SK-N-SH (cell line): ENCODE measurements at regions not wholly inside any gene's neighbourhood (a gene's known extent, or its start where the extent isn't known, plus 50 kb on each side); places are given as distances from the start of the nearest gene placed in this dataset.

Experiments used
- CTCF ChIA-PET: fragments of 300-600, 350-600 bp; formaldehyde crosslinking; extraction: SDS; loops from one replicate; lab custom pipeline; 2021; lab: Yijun Ruan, JAX
- POLR2A ChIA-PET: fragments of 350-600 bp; sonication (Branson Sonifier 250); formaldehyde crosslinking; extraction: SDS; loops from one replicate; lab custom pipeline; 2020; ENCODE audit warnings: antibody characterized with exemption, inconsistent platforms; lab: Yijun Ruan, JAX
- DNase-seq: peaks from one replicate; pipeline ENCODE4 v3.0.0; 2012
- H2AFZ ChIP-seq: fragments of 200-600 bp; sonication (generic); 2 replicates; pipeline ENCODE4 v1.8.1; 2016; ENCODE audit warnings: antibody characterized with exemption, mild to moderate bottlenecking, low read depth
- H3F3A ChIP-seq: fragments of 200-600 bp; sonication (generic); replicated peaks from 2 replicates; pipeline ENCODE3; 2016; ENCODE audit warnings: antibody characterized with exemption, mild to moderate bottlenecking; ENCODE audit not compliant: insufficient read depth
- H3K27ac ChIP-seq, 2 experiments: fragments of 200-500 bp in 1 of 2; fragments of 200-600 bp in 1 of 2; sonication (Bioruptor generic) in 1 of 2; sonication (generic), shearing (Covaris generic) in 1 of 2; 2 replicates each; pipeline versions ENCODE4 v1.5.1 to v1.6.1; 2014 to 2016; ENCODE audit warnings: low read depth in 2 of 2, inconsistent platforms in 1 of 2, low read length in 1 of 2, mild to moderate bottlenecking in 1 of 2, mixed read lengths in 1 of 2
- H3K27me3 ChIP-seq: fragments of 200-600 bp; sonication (generic), shearing (Covaris generic); 2 replicates; pipeline ENCODE4 v1.6.1; 2016; ENCODE audit warnings: mixed run types; ENCODE audit not compliant: insufficient read depth
- H3K36me3 ChIP-seq, 2 experiments: fragments of 200-500 bp in 1 of 2; fragments of 200-600 bp in 1 of 2; sonication (Bioruptor generic) in 1 of 2; sonication (generic) in 1 of 2; replicated peaks in 1 of 2; 2 replicates each; pipeline versions ENCODE3 to v1.5.1; 2014 to 2016; ENCODE audit warnings: low read length in 1 of 2, mild to moderate bottlenecking in 1 of 2; ENCODE audit not compliant: insufficient read depth in 2 of 2, control insufficient read depth in 1 of 2
- H3K4me1 ChIP-seq, 2 experiments: fragments of 200-500 bp in 1 of 2; fragments of 200-600 bp in 1 of 2; sonication (Bioruptor generic) in 1 of 2; sonication (generic), shearing (Covaris generic) in 1 of 2; 2 replicates each; pipeline versions ENCODE4 v1.5.1 to v1.6.1; 2014 to 2016; ENCODE audit warnings: low read depth in 1 of 2, low read length in 1 of 2, mixed run types in 1 of 2; ENCODE audit not compliant: insufficient read depth in 2 of 2, control insufficient read depth in 1 of 2
- H3K4me2 ChIP-seq: fragments of 200-600 bp; sonication (generic), shearing (Covaris generic); 2 replicates; pipeline ENCODE4 v1.6.1; 2017; ENCODE audit warnings: mixed run types
- H3K4me3 ChIP-seq, 2 experiments: fragments of 200-500 bp in 1 of 2; fragments of 200-600 bp in 1 of 2; sonication (Bioruptor generic) in 1 of 2; sonication (generic), shearing (Covaris generic) in 1 of 2; 2 replicates each; pipeline versions ENCODE4 v1.5.1 to v1.8.1; 2014 to 2016; ENCODE audit warnings: low read depth in 2 of 2, inconsistent platforms in 1 of 2, low read length in 1 of 2, mild to moderate bottlenecking in 1 of 2, mixed read lengths in 1 of 2, moderate library complexity in 1 of 2
- H3K79me2 ChIP-seq: fragments of 200-600 bp; sonication (generic); 2 replicates; pipeline ENCODE4 v1.8.1; 2017; ENCODE audit warnings: mild to moderate bottlenecking; ENCODE audit not compliant: insufficient read depth
- H3K9ac ChIP-seq: fragments of 200-600 bp; sonication (generic); 2 replicates; pipeline ENCODE4 v1.6.1; 2017; ENCODE audit warnings: mixed run types
- H3K9me2 ChIP-seq: fragments of 200-600 bp; sonication (generic); 2 replicates; pipeline ENCODE4 v1.6.1; 2017; ENCODE audit warnings: mixed run types
- H3K9me3 ChIP-seq: fragments of 200-600 bp; sonication (generic); 2 replicates; pipeline ENCODE4 v1.6.1; 2017; ENCODE audit warnings: mixed run types, mild to moderate bottlenecking, moderate library complexity
- H4K20me1 ChIP-seq: fragments of 200-600 bp; sonication (generic); 2 replicates; pipeline ENCODE4 v1.6.1; 2017; ENCODE audit warnings: mild to moderate bottlenecking, mixed run types; ENCODE audit not compliant: insufficient read depth
- CHD2 ChIP-seq: fragments of 150-350 bp; IDR thresholded peaks from 2 replicates; pipeline ENCODE4 v1.6.1; 2018; ENCODE audit warnings: low read length; ENCODE audit not compliant: partially characterized antibody
- ELF1 ChIP-seq: IDR thresholded peaks from 2 replicates; pipeline ENCODE4 v1.4.0; 2012
- EP300 ChIP-seq, 2 experiments: IDR thresholded peaks; 2 replicates each; pipeline versions ENCODE4 v1.4.0 to v1.6.1; 2012; ENCODE audit warnings: borderline replicate concordance in 1 of 2, low read depth in 1 of 2, low read length in 1 of 2
- FOXM1 ChIP-seq: IDR thresholded peaks from 2 replicates; pipeline ENCODE4 v1.4.0; 2012; ENCODE audit warnings: low read depth, mild to moderate bottlenecking
- GABPA ChIP-seq: IDR thresholded peaks from 2 replicates; pipeline ENCODE4 v1.4.0; 2012; ENCODE audit warnings: low read depth, mild to moderate bottlenecking
- JUND ChIP-seq: IDR thresholded peaks from 2 replicates; pipeline ENCODE4 v1.4.0; 2012
- MEF2A ChIP-seq: IDR thresholded peaks from 2 replicates; pipeline ENCODE4 v1.4.0; 2012; ENCODE audit warnings: low read depth, borderline replicate concordance
- MXI1 ChIP-seq: IDR thresholded peaks from 2 replicates; pipeline ENCODE4 v1.6.1; 2012; ENCODE audit warnings: mild to moderate bottlenecking, low read depth, low read length, improper control_type of control experiment
- NFIC ChIP-seq: IDR thresholded peaks from 2 replicates; pipeline ENCODE4 v1.4.0; 2012; ENCODE audit warnings: borderline replicate concordance
- RAD21 ChIP-seq: IDR thresholded peaks from 2 replicates; pipeline ENCODE4 v1.6.1; 2012; ENCODE audit warnings: mild to moderate bottlenecking, low read length
- SIN3A ChIP-seq: IDR thresholded peaks from 2 replicates; pipeline ENCODE4 v1.6.1; 2012; ENCODE audit warnings: low read depth, mild to moderate bottlenecking, low read length, moderate library complexity, borderline replicate concordance
- TCF12 ChIP-seq: IDR thresholded peaks from 2 replicates; pipeline ENCODE4 v1.4.0; 2012
- WGBS: methylation state at CpG from one replicate; pipeline ENCODE4 v1.1.6; 2017; ENCODE audit warnings: low lambda C conversion rate; 5-methylcytosine and 5-hydroxymethylcytosine counted together
- TF ChIP-seq, protein P1 (sequence below): IDR thresholded peaks from 2 replicates; pipeline ENCODE4 v1.4.0; 2012; ENCODE audit warnings: low read depth
- TF ChIP-seq, protein P2 (sequence below): IDR thresholded peaks from 2 replicates; pipeline ENCODE4; 2012
- TF ChIP-seq, protein P3 (sequence below): fragments of 150-350 bp; IDR thresholded peaks from 2 replicates; pipeline ENCODE4 v1.6.1; 2017; ENCODE audit warnings: antibody characterized with exemption, low read length, low read depth, borderline replicate concordance
- TF ChIP-seq, protein P4 (sequence below): IDR thresholded peaks from 2 replicates; pipeline ENCODE4 v1.4.0; 2012; ENCODE audit warnings: low read depth, borderline replicate concordance

DNA sequence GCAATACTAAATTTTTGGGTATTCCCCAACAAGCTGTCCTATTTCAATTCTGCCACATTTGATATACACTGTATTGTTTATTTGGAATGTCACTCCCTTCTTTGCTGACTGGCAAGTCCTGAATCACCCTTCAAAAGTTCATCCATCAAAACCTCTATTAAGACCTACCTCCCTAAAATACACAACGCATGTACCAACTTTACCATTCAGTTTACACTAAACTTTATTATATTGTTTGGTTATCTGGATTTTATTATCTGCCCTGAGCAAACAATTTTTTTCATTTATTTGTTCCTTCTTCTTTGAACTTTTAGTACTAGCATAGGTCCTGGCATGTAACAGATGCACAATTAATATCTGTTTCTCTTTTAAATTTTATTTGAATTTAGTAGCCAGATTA lies 958.2 kb upstream of the ADGRB3 start:
- ChIA-PET CTCF (no interaction called here), POLR2A (no interaction called here)
- WGBS, result 55% methylated on average over 1 of the region's 1 CpG
- Histone ChIP-seq H3K36me3 (no peaks in the 10 kb centered on the region), H3K9me2 (no peaks in the 10 kb centered on the region), H2AFZ (no peak overlapping the region), H4K20me1 (no peaks in the 10 kb centered on the region), H3K9me3 (no peaks in the 10 kb centered on the region), H3K9ac (no peak overlapping the region), H3K4me1 (no peaks in the 10 kb centered on the region), H3K27ac (no peak overlapping the region), H3K4me3 (no peak overlapping the region), H3K4me2 (no peak overlapping the region), H3K27me3 (no peaks in the 10 kb centered on the region), H3F3A (no peaks in the 10 kb centered on the region), H3K79me2 (no peaks in the 10 kb centered on the region)
- no peak for TF ChIP-seq TCF12
- TF ChIP-seq, protein P1, sequence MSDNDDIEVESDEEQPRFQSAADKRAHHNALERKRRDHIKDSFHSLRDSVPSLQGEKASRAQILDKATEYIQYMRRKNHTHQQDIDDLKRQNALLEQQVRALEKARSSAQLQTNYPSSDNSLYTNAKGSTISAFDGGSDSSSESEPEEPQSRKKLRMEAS, result no peak
- TF ChIP-seq GABPA, result no peak
- TF ChIP-seq, protein P2, sequence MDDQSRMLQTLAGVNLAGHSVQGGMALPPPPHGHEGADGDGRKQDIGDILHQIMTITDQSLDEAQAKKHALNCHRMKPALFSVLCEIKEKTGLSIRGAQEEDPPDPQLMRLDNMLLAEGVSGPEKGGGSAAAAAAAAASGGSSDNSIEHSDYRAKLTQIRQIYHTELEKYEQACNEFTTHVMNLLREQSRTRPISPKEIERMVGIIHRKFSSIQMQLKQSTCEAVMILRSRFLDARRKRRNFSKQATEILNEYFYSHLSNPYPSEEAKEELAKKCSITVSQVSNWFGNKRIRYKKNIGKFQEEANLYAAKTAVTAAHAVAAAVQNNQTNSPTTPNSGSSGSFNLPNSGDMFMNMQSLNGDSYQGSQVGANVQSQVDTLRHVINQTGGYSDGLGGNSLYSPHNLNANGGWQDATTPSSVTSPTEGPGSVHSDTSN, result no peak
- no peak for TF ChIP-seq MXI1
- no peak for TF ChIP-seq MEF2A
- TF ChIP-seq, protein P3, sequence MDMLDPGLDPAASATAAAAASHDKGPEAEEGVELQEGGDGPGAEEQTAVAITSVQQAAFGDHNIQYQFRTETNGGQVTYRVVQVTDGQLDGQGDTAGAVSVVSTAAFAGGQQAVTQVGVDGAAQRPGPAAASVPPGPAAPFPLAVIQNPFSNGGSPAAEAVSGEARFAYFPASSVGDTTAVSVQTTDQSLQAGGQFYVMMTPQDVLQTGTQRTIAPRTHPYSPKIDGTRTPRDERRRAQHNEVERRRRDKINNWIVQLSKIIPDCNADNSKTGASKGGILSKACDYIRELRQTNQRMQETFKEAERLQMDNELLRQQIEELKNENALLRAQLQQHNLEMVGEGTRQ, result no peak
- no peak for TF ChIP-seq RAD21
- TF ChIP-seq, protein P4, sequence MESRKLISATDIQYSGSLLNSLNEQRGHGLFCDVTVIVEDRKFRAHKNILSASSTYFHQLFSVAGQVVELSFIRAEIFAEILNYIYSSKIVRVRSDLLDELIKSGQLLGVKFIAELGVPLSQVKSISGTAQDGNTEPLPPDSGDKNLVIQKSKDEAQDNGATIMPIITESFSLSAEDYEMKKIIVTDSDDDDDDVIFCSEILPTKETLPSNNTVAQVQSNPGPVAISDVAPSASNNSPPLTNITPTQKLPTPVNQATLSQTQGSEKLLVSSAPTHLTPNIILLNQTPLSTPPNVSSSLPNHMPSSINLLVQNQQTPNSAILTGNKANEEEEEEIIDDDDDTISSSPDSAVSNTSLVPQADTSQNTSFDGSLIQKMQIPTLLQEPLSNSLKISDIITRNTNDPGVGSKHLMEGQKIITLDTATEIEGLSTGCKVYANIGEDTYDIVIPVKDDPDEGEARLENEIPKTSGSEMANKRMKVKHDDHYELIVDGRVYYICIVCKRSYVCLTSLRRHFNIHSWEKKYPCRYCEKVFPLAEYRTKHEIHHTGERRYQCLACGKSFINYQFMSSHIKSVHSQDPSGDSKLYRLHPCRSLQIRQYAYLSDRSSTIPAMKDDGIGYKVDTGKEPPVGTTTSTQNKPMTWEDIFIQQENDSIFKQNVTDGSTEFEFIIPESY, result no peak
- no peak for TF ChIP-seq JUND
- TF ChIP-seq FOXM1, result no peak
- no peak for TF ChIP-seq CHD2
- no peak for TF ChIP-seq EP300 (IDR thresholded peaks at IDR 0.05; ENCODE audit: borderline replicate concordance in 1 of 2, low read depth in 1 of 2, low read length in 1 of 2)
- TF ChIP-seq NFIC, result no peak
- TF ChIP-seq SIN3A, result no peak
- TF ChIP-seq ELF1, result no peak
- no peak for DNase-seq
